K562 (cell line): ENCODE measurements at regions not wholly inside any gene's neighbourhood (a gene's known extent, or its start where the extent isn't known, plus 50 kb on each side); places are given as distances from the start of the nearest gene placed in this dataset.

Experiments
- CLOCK ChIP-seq: fragments of 250-450 bp; sonication (Bioruptor Pico); IDR thresholded peaks from 2 replicates; pipeline ENCODE4 v1.4.0; 2020; ENCODE audit warnings: mild to moderate bottlenecking, moderate library complexity, borderline replicate concordance
- ELK1 ChIP-seq: sonication (generic); formaldehyde crosslinking; IDR thresholded peaks from 2 replicates; pipeline ENCODE4 v1.8.1; 2022; ENCODE audit warnings: missing genetic modification reagents
- IRF2 ChIP-seq: sonication (generic); formaldehyde crosslinking; IDR thresholded peaks from 2 replicates; pipeline ENCODE4 v1.8.1; 2022; ENCODE audit warnings: mild to moderate bottlenecking, missing genetic modification reagents
- NFIC ChIP-seq: fragments of 450-650 bp; IDR thresholded peaks from 2 replicates; pipeline ENCODE4 v1.6.1; 2017; ENCODE audit warnings: mild to moderate bottlenecking, inconsistent platforms
- STAT6 ChIP-seq: sonication (generic); formaldehyde crosslinking; IDR thresholded peaks from 2 replicates; pipeline ENCODE4 v1.8.1; 2023; ENCODE audit warnings: mild to moderate bottlenecking, missing genetic modification reagents
- ZBTB11 ChIP-seq, 3 experiments: fragments of 200-800 bp in 1 of 3; fragments of 250-450 bp in 1 of 3; fragments of 450-650 bp in 1 of 3; sonication (Bioruptor Pico) in 1 of 3; sonication (Bioruptor generic) in 1 of 3; formaldehyde crosslinking in 1 of 3; IDR thresholded peaks; 2 replicates each; pipeline versions ENCODE4 v1.6.1 to v1.8.0; 2016 to 2022; ENCODE audit warnings: mild to moderate bottlenecking in 2 of 3, missing genetic modification characterization in 2 of 3, missing compliant biosample characterization in 1 of 3, moderate library complexity in 1 of 3
- ZNF23 ChIP-seq: fragments of 250-450 bp; sonication (Bioruptor Pico); IDR thresholded peaks from 2 replicates; pipeline ENCODE4 v1.4.0; 2020; ENCODE audit warnings: mild to moderate bottlenecking

GRCh38 chr2:34533585-34534183, 934.6 kb upstream of the FAM98A start:
- TF ChIP-seq IRF2, result no peak
- TF ChIP-seq ZBTB11 (CRISPR knock-in tag; IDR thresholded peaks at IDR 0.05), result no peak
- no peak for TF ChIP-seq ELK1 (CRISPR knock-in tag)
- no peak for TF ChIP-seq CLOCK (CRISPR knock-in tag)
- TF ChIP-seq NFIC, result no peak
- no peak for TF ChIP-seq STAT6 (CRISPR knock-in tag)
- TF ChIP-seq ZNF23, result no peak
